OCI-LY1 (cell line): ENCODE measurements at regions not wholly inside any gene's neighbourhood (a gene's known extent, or its start where the extent isn't known, plus 50 kb on each side); places are given as distances from the start of the nearest gene placed in this dataset.
"Not testable (repeated sequence)": the region's sequence is repeated elsewhere in the genome, so short reads cannot be mapped to it uniquely, and the experiment has no call there.

ENCODE experiments used
- H2AFZ ChIP-seq: fragments of 200-600 bp; sonication (generic), shearing (Covaris generic); 2 replicates; pipeline ENCODE4 v1.6.0; 2014; ENCODE audit warnings: antibody characterized with exemption, mild to moderate bottlenecking, low read length
- H3F3A ChIP-seq: fragments of 200-600 bp; sonication (generic), shearing (Covaris generic); 2 replicates; pipeline ENCODE4 v1.6.0; 2014; ENCODE audit warnings: mild to moderate bottlenecking, antibody characterized with exemption, low read length, moderate library complexity; ENCODE audit not compliant: insufficient read depth
- H3K27ac ChIP-seq: fragments of 200-600 bp; sonication (generic); 2 replicates; pipeline ENCODE4 v1.5.1; 2014; ENCODE audit warnings: low read length, mixed run types, mild to moderate bottlenecking, low read depth; ENCODE audit not compliant: poor library complexity, severe bottlenecking
- H3K27me3 ChIP-seq: fragments of 200-600 bp; sonication (generic); 2 replicates; pipeline ENCODE4 v1.6.0; 2014; ENCODE audit warnings: antibody characterized with exemption, mild to moderate bottlenecking, low read length, moderate library complexity; ENCODE audit not compliant: insufficient read depth
- H3K36me3 ChIP-seq: fragments of 200-600 bp; sonication (generic); 2 replicates; pipeline ENCODE4 v1.6.1; 2014; ENCODE audit warnings: mild to moderate bottlenecking, antibody characterized with exemption, low read length, moderate library complexity, mixed read lengths; ENCODE audit not compliant: insufficient read depth
- H3K4me1 ChIP-seq: fragments of 200-600 bp; sonication (generic); 2 replicates; pipeline ENCODE4 v1.5.1; 2014; ENCODE audit warnings: mild to moderate bottlenecking, low read length, moderate library complexity; ENCODE audit not compliant: insufficient read depth, severe bottlenecking
- H3K4me2 ChIP-seq: fragments of 200-600 bp; sonication (generic), shearing (Covaris generic); 2 replicates; pipeline ENCODE4 v1.6.1; 2014; ENCODE audit warnings: low read length
- H3K4me3 ChIP-seq: fragments of 200-600 bp; sonication (generic); 2 replicates; pipeline ENCODE4 v1.5.1; 2014; ENCODE audit warnings: low read length, low read depth, mild to moderate bottlenecking, mixed read lengths; ENCODE audit not compliant: poor library complexity, severe bottlenecking
- H3K79me2 ChIP-seq: fragments of 200-600 bp; shearing (Covaris generic); 2 replicates; pipeline ENCODE4 v1.6.1; 2016; ENCODE audit warnings: mixed run types, low read length, mixed read lengths; ENCODE audit not compliant: insufficient read depth
- H3K9ac ChIP-seq: fragments of 200-600 bp; sonication (generic), shearing (Covaris generic); 2 replicates; pipeline ENCODE4 v1.6.1; 2014; ENCODE audit warnings: mild to moderate bottlenecking, low read length, mixed read lengths
- H3K9me2 ChIP-seq: fragments of 200-600 bp; sonication (generic), shearing (Covaris generic); 2 replicates; pipeline ENCODE4 v1.6.1; 2014; ENCODE audit warnings: low read depth, mild to moderate bottlenecking, low read length, mixed read lengths
- H3K9me3 ChIP-seq: fragments of 200-600 bp; shearing (Covaris generic); 2 replicates; pipeline ENCODE4 v1.6.1; 2014; ENCODE audit warnings: low read length, mixed read lengths
- H4K20me1 ChIP-seq: fragments of 200-600 bp; sonication (generic), shearing (Covaris generic); 2 replicates; pipeline ENCODE4 v1.6.0; 2016; ENCODE audit warnings: mild to moderate bottlenecking, low read length; ENCODE audit not compliant: insufficient read depth
- CTCF ChIP-seq: fragments of 200-600 bp; sonication (generic), shearing (Covaris generic); IDR thresholded peaks from 2 replicates; pipeline ENCODE4 v1.5.1; 2017; ENCODE audit warnings: mild to moderate bottlenecking, antibody characterized with exemption, low read length, moderate library complexity, mixed read lengths
- EZH2 ChIP-seq: fragments of 200-600 bp; sonication (generic), shearing (Covaris generic); IDR thresholded peaks from 2 replicates; pipeline ENCODE4 v1.8.0; 2017; ENCODE audit warnings: borderline replicate concordance, mixed run types, mild to moderate bottlenecking, antibody characterized with exemption, low read length, moderate library complexity, mixed read lengths

- no peaks in the 10 kb centered on the region for H3K4me1 ChIP-seq
- no peaks in the 10 kb centered on the region for H3K9me3 ChIP-seq
- H3K9me2 ChIP-seq: no peaks in the 10 kb centered on the region
- H3F3A ChIP-seq: no peaks in the 10 kb centered on the region
- H3K36me3 ChIP-seq: no peaks in the 10 kb centered on the region
- H3K4me3 ChIP-seq: no peak overlapping the region
- H3K4me2 ChIP-seq: no peak overlapping the region
- H4K20me1 ChIP-seq: no peaks in the 10 kb centered on the region
- H3K27ac ChIP-seq: no peak overlapping the region
- no peaks in the 10 kb centered on the region for H3K27me3 ChIP-seq
- TF ChIP-seq EZH2: no peak
- no peak for TF ChIP-seq CTCF
- H3K79me2 ChIP-seq: no peaks in the 10 kb centered on the region
- no peak overlapping the region for H3K9ac ChIP-seq
- H2AFZ ChIP-seq: no peak overlapping the region
Observed at GRCh38 chr4:83947125-83947829, 411.4 kb downstream of the GPAT3 start.

- H3K9ac ChIP-seq, H3K27ac ChIP-seq, H4K20me1 ChIP-seq, H3K9me2 ChIP-seq, H3K27me3 ChIP-seq, H3K79me2 ChIP-seq, H2AFZ ChIP-seq, H3K36me3 ChIP-seq, H3K4me3 ChIP-seq, H3F3A ChIP-seq, H3K9me3 ChIP-seq, H3K4me2 ChIP-seq, H3K4me1 ChIP-seq: not testable (repeated sequence)
Observed at GRCh38 chr4:83943691-83944090, 407.8 kb downstream of the GPAT3 start.

GRCh38 chr4:83932750-83933391, 397.0 kb downstream of the GPAT3 start:
- TF ChIP-seq EZH2: no peak
- no peak for TF ChIP-seq CTCF
- H3K27ac ChIP-seq: no peak overlapping the region
- no peak overlapping the region for H3K4me2 ChIP-seq
- H3K79me2 ChIP-seq: no peaks in the 10 kb centered on the region
- H3K36me3 ChIP-seq: no peaks in the 10 kb centered on the region
- no peaks in the 10 kb centered on the region for H3K4me1 ChIP-seq
- no peak overlapping the region for H3K9ac ChIP-seq
- H3K4me3 ChIP-seq: no peak overlapping the region
- H3K9me2 ChIP-seq: no peaks in the 10 kb centered on the region
- no peaks in the 10 kb centered on the region for H4K20me1 ChIP-seq
- H3K27me3 ChIP-seq: no peaks in the 10 kb centered on the region
- H3K9me3 ChIP-seq: no peaks in the 10 kb centered on the region
- H3F3A ChIP-seq: no peaks in the 10 kb centered on the region
- no peak overlapping the region for H2AFZ ChIP-seq
